GM18520 (cell line): ENCODE measurements at regions not wholly inside any gene's neighbourhood (a gene's known extent, or its start where the extent isn't known, plus 50 kb on each side); places are given as distances from the start of the nearest gene placed in this dataset.
"Not testable (repeated sequence)": the region's sequence is repeated elsewhere in the genome, so short reads cannot be mapped to it uniquely, and the experiment has no call there.

Source experiments
- ATAC-seq: cut with Tn5 transposase; IDR thresholded peaks from one replicate; pipeline ENCODE4 v1.9.1; 2021; ENCODE audit not compliant: unreplicated experiment

GRCh38 chr6:71698702-71699101 lies 187.6 kb upstream of the RIMS1 start:
- no peak for ATAC-seq

GRCh38 chr6:71706523-71706922 lies 179.8 kb upstream of the RIMS1 start:
- ATAC-seq = peak; percentile 72

DNA sequence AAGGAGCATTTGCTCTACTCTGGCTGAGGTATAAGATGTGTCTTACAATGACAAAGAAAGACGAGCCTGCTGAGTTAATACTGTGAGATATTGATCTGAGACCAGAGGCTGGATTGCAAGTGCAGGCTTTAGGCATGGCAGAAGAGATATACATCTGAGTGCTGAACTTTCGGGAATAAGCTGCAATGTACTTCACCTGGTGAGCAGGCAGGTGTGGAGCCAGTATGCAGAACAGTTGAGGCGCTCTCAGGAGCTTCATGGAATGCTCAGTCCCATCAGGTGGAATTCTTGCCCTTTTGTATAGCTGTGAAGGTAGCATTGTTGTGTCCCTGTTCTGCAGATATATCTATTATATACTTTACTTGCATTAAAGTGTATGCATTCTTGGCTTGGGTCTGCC lies 179.3 kb upstream of the RIMS1 start:
- ATAC-seq = no peak

DNA sequence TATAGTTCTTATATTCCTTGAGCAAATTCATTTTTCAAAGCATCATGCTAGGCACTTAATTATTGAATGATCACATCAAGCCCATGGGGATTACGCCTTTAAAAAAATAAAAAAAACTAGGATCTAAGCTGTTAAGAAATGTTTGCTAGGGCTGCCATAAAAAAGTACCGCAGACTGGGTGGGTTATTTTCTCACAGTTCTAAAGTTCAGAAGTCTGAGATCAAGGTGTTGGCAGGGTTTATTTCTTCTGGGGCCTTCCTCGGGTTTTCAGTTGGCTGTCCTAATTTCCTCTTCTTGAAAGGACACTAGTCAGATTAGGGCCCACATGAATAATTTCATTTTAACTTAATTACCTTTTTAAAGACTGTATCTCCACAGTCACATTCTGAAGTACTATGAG lies 165.6 kb upstream of the RIMS1 start:
- no peak for ATAC-seq

DNA sequence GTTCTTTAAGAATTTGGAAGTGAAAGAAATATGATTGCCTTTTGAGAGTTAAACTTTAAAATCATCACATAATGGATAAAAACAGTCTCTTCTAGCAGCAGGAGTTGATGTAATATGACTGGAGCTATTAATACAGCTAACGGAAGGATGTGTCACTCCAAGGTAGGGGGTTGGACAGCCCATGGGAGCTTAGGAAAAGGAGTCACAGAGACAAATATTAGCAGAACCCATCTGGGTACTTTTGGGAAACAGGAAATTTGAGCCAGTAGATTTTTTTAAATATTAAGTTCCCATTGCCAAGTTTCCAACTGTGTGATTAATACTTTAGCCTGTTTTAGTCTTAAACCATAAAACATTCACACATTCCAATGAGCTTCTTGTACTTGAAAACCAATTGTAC lies 164.7 kb upstream of the RIMS1 start:
- ATAC-seq = no peak

DNA sequence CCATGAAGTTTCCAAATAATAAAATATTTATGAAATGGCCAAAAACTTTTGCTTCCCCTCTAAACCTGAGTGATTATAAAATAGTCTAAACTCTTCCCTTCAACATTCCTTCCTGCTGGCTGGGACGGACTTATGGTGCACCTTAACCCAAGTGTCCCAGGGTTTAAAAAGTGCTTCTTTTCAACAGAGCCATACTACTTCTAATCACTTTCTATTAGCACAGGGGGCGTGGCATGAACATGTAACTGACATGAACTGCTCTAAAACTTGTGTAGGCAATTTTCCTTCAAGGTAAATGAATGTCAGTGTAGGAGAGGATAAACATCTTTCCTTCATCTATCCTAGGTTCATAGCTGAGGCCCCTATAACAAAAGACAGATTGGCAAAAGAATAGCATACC lies 163.6 kb upstream of the RIMS1 start:
- ATAC-seq = no peak

DNA sequence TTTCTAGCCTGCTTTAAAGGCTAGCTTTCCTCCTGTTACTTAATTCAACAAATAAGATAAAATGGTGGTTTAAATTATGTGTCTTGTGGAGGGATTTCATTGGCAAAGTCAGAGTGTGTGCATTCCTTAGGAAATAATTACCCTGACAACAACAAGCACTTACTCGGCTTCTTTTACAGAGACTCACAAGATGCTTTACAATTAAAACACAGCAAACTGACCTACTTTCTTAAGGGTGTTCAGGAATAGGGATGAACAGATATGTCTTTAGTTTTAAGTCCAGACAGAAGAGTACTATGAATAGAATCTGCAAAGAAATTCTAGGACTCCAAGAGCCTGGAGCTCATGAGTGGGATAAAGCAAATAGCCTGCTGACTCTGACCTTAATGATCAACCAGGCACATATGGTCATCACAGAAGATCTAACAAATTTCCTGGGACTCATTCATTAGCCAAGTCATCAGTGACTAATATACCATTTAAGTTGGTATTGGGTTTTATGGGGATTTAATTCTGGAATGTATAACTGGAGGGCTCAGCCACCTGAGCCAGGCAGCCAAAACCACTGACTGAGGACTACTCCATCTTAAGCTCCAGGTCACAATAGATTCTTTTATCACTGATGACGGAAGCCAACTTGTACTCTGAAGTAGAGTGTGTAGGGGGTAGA lies 161.8 kb upstream of the RIMS1 start:
- no peak for ATAC-seq

- ATAC-seq = no peak
Measured at GRCh38 chr6:71725126-71725470, 161.3 kb upstream of the RIMS1 start.

DNA sequence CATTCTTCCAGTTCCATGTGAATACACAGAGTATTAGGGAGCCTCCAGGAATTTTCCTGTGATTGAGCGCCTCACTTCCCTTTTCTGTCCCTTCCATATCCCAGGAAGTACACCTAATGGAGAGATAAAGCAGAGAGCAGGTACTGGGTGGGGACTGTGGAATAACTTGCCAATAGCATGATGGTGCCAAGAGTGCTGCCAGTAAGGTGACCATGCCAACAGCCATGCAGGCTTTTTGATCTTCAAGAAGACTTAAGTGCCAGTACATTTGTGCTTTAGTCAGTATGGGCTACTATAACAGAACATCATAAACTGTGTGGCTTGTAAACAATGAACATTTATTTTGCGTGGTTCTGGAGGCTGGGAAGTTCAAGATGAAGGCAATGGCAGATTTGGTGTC lies 160.2 kb upstream of the RIMS1 start:
- ATAC-seq = no peak

- peak; percentile 84 for ATAC-seq
Measured at GRCh38 chr6:71727632-71728294, 158.6 kb upstream of the RIMS1 start.

GRCh38 chr6:71730284-71730683 lies 156.1 kb upstream of the RIMS1 start:
- no peak for ATAC-seq

GRCh38 chr6:71733970-71734899 lies 152.1 kb upstream of the RIMS1 start:
- no peak for ATAC-seq

DNA sequence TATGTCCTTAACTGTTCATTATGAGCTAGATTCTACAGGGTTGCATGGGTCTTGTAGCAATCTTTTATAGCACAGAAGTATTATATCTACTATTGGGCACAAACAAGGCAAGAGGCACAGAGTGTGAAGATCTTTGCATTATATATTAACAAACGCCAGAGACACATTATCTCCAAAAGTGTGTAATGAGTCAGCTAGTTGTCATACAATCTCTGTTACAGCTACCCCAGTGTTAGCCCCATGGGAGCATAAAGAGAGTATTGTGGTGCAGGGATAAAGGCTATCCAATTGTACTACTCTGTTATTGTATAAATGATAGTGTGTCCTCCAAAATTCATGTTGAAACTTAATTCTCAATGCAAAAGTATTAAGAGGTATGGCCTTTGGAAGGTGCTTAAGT lies 148.4 kb upstream of the RIMS1 start:
- ATAC-seq = no peak

GRCh38 chr6:71745525-71745924 lies 140.8 kb upstream of the RIMS1 start:
- ATAC-seq = no peak

DNA sequence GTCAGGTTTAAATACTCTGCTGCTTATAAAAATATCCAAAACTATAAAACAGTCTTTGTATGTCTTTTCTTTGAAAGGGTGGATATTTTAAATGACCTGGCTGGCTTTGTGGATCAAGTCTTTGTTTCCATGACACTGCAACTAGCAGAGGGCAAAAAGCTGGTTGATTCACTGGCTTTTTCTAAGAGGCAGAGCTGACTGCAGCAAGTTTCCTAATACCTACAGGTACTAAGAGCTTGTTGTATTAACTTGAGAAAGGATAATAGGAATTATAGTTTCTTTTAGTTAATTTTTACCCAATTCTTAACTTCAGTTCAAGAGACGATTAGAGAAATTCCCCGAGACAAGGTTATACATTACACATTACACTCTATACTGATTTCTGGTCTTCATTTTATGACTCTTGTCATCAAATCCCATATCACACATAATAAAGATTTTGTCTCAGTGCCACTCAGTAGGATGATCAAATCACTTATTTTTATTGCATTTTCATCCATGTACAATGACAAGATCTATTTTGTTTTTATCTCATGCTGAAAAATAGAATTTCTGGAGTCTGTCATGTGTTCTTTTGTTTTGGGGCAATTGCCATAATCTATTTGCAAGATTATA lies 120.1 kb upstream of the RIMS1 start:
- ATAC-seq = no peak

GRCh38 chr6:71766796-71767195 lies 119.6 kb upstream of the RIMS1 start:
- no peak for ATAC-seq

DNA sequence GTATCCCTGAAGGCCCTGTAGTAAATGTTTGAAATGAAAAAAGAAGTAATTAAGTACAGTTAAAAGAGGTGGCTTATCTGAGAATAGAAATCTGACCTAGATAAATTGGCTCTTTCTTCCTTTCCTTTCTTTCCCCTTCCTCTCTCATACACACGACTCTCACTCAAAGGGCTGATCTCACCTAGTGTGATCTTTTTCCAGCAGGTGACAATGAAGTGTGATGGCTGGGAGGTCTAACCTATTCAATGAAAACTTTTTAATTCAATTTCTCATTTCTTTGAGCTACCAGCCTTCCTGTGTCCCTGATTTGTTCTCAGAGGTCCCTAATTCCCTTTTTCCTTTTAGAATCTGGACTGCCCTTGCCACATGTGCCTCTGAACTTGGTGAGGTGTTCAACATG lies 118.0 kb upstream of the RIMS1 start:
- no peak for ATAC-seq

GRCh38 chr6:71808865-71809264 lies 77.5 kb upstream of the RIMS1 start:
- no peak for ATAC-seq

DNA sequence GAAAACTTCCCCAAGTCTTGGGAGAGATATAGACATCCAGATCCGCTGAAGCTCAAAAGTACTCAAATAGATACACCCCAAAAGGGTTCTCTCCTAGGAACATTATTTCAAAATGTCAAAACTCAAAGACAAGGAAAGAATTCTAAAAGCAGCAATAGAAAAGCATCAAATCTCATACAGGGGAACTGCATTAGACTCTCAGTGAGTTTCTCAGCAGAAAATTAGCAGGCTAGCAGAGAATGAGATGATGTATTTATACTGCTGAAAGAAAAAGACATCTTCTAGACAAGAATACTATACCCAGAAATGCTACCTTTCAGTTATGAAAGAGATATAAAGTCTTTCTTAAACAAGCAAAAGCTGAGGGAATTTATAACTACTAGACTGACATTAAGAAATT lies 75.5 kb upstream of the RIMS1 start:
- ATAC-seq = no peak

GRCh38 chr6:71822625-71823024 lies 63.7 kb upstream of the RIMS1 start:
- no peak for ATAC-seq

- ATAC-seq = not testable (repeated sequence)
Measured at GRCh38 chr6:71832110-71832764, 54.1 kb upstream of the RIMS1 start.
